HEK293T (cell line): ENCODE measurements at regions not wholly inside any gene's neighbourhood (a gene's known extent, or its start where the extent isn't known, plus 50 kb on each side); places are given as distances from the start of the nearest gene placed in this dataset.

Experiments
- FOXM1 ChIP-seq: fragments of 450-650 bp; IDR thresholded peaks from 2 replicates; pipeline ENCODE4 v1.6.1; 2017; ENCODE audit warnings: mild to moderate bottlenecking, borderline replicate concordance
- SUZ12 ChIP-seq: fragments of 450-650 bp; IDR thresholded peaks from 2 replicates; pipeline ENCODE4 v1.6.1; 2016; ENCODE audit warnings: mild to moderate bottlenecking
- TARDBP ChIP-seq: fragments of 450-650 bp; IDR thresholded peaks from 2 replicates; pipeline ENCODE4 v1.6.1; 2016

- TF ChIP-seq SUZ12 (no peak), FOXM1 (no peak), TARDBP (no peak)
Measured at GRCh38 chr7:45394117-45394708, 180.0 kb upstream of the ADCY1 start.
